Smooth muscle cell (in vitro differentiated cells): ENCODE measurements at regions not wholly inside any gene's neighbourhood (a gene's known extent, or its start where the extent isn't known, plus 50 kb on each side); places are given as distances from the start of the nearest gene placed in this dataset.

Source experiments
- DNase-seq: peaks from one replicate; lab custom pipeline; 2025; ENCODE audit not compliant: unreplicated experiment; lab: John Stamatoyannopoulos, UW
- H2AFZ ChIP-seq: fragments of 200-600 bp; sonication (generic); 2 replicates; pipeline ENCODE4 v1.6.0; 2016; ENCODE audit warnings: antibody characterized with exemption, low read depth, mild to moderate bottlenecking
- H3F3A ChIP-seq: fragments of 200-600 bp; sonication (generic); 2 replicates; pipeline ENCODE4 v1.6.0; 2017; ENCODE audit warnings: antibody characterized with exemption, low read depth
- H3K27ac ChIP-seq: fragments of 200-600 bp; sonication (generic); 2 replicates; pipeline ENCODE4 v1.5.1; 2016; ENCODE audit warnings: low read depth, mild to moderate bottlenecking
- H3K27me3 ChIP-seq: fragments of 200-600 bp; sonication (generic); 2 replicates; pipeline ENCODE4 v1.6.1; 2016; ENCODE audit warnings: low read depth, mild to moderate bottlenecking
- H3K36me3 ChIP-seq: fragments of 200-600 bp; sonication (generic); 2 replicates; pipeline ENCODE4 v1.5.1; 2016; ENCODE audit warnings: low read depth
- H3K4me1 ChIP-seq: fragments of 200-600 bp; sonication (generic); 2 replicates; pipeline ENCODE4 v1.5.1; 2016; ENCODE audit warnings: low read depth
- H3K4me2 ChIP-seq: fragments of 200-600 bp; sonication (generic); 2 replicates; pipeline ENCODE4 v1.6.0; 2016; ENCODE audit warnings: mild to moderate bottlenecking
- H3K4me3 ChIP-seq: fragments of 200-600 bp; sonication (generic); 2 replicates; pipeline ENCODE4 v1.5.1; 2016; ENCODE audit warnings: mild to moderate bottlenecking
- H3K79me2 ChIP-seq: fragments of 200-600 bp; sonication (generic); 2 replicates; pipeline ENCODE4 v1.6.0; 2016; ENCODE audit warnings: low read depth, mild to moderate bottlenecking
- H3K9ac ChIP-seq: fragments of 200-600 bp; sonication (generic); 2 replicates; pipeline ENCODE4 v1.6.0; 2016; ENCODE audit warnings: low read depth
- H3K9me3 ChIP-seq: fragments of 200-600 bp; sonication (generic); replicated peaks from 2 replicates; pipeline ENCODE4 v1.5.1; 2016; ENCODE audit warnings: low read depth
- H4K20me1 ChIP-seq: fragments of 200-600 bp; sonication (generic); 2 replicates; pipeline ENCODE4 v1.6.0; 2016; ENCODE audit warnings: low read depth
- CTCF ChIP-seq: fragments of 200-600 bp; sonication (generic); IDR thresholded peaks from 2 replicates; pipeline ENCODE4 v1.5.1; 2017; ENCODE audit warnings: borderline replicate concordance, mild to moderate bottlenecking, antibody characterized with exemption; ENCODE audit not compliant: insufficient read depth, poor library complexity, severe bottlenecking
- WGBS: methylation state at CpG from one replicate; pipeline ENCODE4 v1.1.7; 2016; ENCODE audit warnings: low lambda C conversion rate; 5-methylcytosine and 5-hydroxymethylcytosine counted together

- H3K4me2 ChIP-seq, result no peak overlapping the region
- no peaks in the 10 kb centered on the region for H3F3A ChIP-seq
- H3K4me3 ChIP-seq, result no peak overlapping the region
- DNase-seq, result no peak
- no peaks in the 10 kb centered on the region for H4K20me1 ChIP-seq
- no peak overlapping the region for H3K27ac ChIP-seq
- WGBS, result 82% methylated on average over 3 of the region's 3 CpGs
- H3K27me3 ChIP-seq, result peaks cover 15% of the 10 kb centered on the region
- H3K79me2 ChIP-seq, result no peaks in the 10 kb centered on the region
- H3K9me3 ChIP-seq, result no peaks in the 10 kb centered on the region
- H3K36me3 ChIP-seq, result no peaks in the 10 kb centered on the region
- H2AFZ ChIP-seq, result no peak overlapping the region
- H3K4me1 ChIP-seq, result no peaks in the 10 kb centered on the region
- no peak for TF ChIP-seq CTCF
- H3K9ac ChIP-seq, result no peak overlapping the region
Observed at GRCh38 chr17:56096026-56096810, 57.1 kb upstream of the ANKFN1 start.

- H3K27ac ChIP-seq, result no peak overlapping the region
- H3K4me3 ChIP-seq, result no peak overlapping the region
- H4K20me1 ChIP-seq, result no peaks in the 10 kb centered on the region
- no peak for DNase-seq
- no peaks in the 10 kb centered on the region for H3K36me3 ChIP-seq
- no peaks in the 10 kb centered on the region for H3K4me1 ChIP-seq
- H3K79me2 ChIP-seq, result no peaks in the 10 kb centered on the region
- no peaks in the 10 kb centered on the region for H3K9me3 ChIP-seq
- no peak for TF ChIP-seq CTCF
- no peak overlapping the region for H3K4me2 ChIP-seq
- H3K27me3 ChIP-seq, result peaks cover 15% of the 10 kb centered on the region
- WGBS, result 82% methylated on average over 4 of the region's 4 CpGs
- no peak overlapping the region for H2AFZ ChIP-seq
- H3K9ac ChIP-seq, result no peak overlapping the region
- H3F3A ChIP-seq, result no peaks in the 10 kb centered on the region
Observed at GRCh38 chr17:56098746-56099145, 54.5 kb upstream of the ANKFN1 start.

- Histone ChIP-seq H4K20me1 (no peaks in the 10 kb centered on the region), H3K9ac (no peak overlapping the region), H3K27me3 (peaks cover 15% of the 10 kb centered on the region), H3K79me2 (no peaks in the 10 kb centered on the region), H3K4me3 (no peak overlapping the region), H3K9me3 (no peaks in the 10 kb centered on the region), H3K4me1 (no peaks in the 10 kb centered on the region), H3F3A (no peaks in the 10 kb centered on the region), H2AFZ (no peak overlapping the region), H3K36me3 (no peaks in the 10 kb centered on the region), H3K27ac (no peak overlapping the region), H3K4me2 (no peak overlapping the region)
- 84% methylated on average over 5 of the region's 5 CpGs for WGBS
- no peak for TF ChIP-seq CTCF
- no peak for DNase-seq
Observed at GRCh38 chr17:56099649-56100048, 53.6 kb upstream of the ANKFN1 start.
